ENCODE measurements at regions not wholly inside any gene's neighbourhood (a gene's known extent, or its start where the extent isn't known, plus 50 kb on each side); places are given as distances from the start of the nearest gene placed in this dataset.

DNA sequence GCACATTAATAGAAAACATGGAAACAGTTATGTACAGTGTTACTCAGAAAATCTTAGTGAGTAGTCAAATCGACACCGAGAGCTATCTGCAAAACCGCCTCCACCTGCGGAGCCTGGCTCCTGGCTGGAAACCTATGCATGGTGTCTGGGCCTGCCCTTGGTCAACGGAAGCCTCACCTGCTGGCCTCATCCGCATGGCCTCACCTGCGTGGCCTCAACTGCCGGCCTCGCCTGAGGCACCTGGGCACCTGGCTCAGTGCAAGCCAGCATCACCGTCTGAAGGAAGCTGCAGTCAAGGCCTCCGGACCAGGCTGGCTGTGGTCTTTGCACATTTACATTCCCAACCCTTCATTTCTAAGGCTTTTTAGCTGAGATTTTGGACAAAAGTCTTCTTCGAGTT is 352.1 kb downstream of the POM121L12 start:
- TF ChIP-seq, protein P1, sequence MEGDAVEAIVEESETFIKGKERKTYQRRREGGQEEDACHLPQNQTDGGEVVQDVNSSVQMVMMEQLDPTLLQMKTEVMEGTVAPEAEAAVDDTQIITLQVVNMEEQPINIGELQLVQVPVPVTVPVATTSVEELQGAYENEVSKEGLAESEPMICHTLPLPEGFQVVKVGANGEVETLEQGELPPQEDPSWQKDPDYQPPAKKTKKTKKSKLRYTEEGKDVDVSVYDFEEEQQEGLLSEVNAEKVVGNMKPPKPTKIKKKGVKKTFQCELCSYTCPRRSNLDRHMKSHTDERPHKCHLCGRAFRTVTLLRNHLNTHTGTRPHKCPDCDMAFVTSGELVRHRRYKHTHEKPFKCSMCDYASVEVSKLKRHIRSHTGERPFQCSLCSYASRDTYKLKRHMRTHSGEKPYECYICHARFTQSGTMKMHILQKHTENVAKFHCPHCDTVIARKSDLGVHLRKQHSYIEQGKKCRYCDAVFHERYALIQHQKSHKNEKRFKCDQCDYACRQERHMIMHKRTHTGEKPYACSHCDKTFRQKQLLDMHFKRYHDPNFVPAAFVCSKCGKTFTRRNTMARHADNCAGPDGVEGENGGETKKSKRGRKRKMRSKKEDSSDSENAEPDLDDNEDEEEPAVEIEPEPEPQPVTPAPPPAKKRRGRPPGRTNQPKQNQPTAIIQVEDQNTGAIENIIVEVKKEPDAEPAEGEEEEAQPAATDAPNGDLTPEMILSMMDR (conservative IDR thresholded peaks at IDR 0.05 in 1 of 2, IDR thresholded peaks at IDR 0.05 in 1 of 2; ENCODE audit: extremely low read depth in 1 of 2, insufficient read depth in 1 of 2, low read depth in 1 of 2, low read length in 2 of 2), result no peak
- TF ChIP-seq EZH2 (IDR thresholded peaks at IDR 0.05; ENCODE audit: borderline replicate concordance, low read length), result no peak

All from mammary epithelial cell (primary cell).